ENCODE measurements at regions not wholly inside any gene's neighbourhood (a gene's known extent, or its start where the extent isn't known, plus 50 kb on each side); places are given as distances from the start of the nearest gene placed in this dataset.

DNA sequence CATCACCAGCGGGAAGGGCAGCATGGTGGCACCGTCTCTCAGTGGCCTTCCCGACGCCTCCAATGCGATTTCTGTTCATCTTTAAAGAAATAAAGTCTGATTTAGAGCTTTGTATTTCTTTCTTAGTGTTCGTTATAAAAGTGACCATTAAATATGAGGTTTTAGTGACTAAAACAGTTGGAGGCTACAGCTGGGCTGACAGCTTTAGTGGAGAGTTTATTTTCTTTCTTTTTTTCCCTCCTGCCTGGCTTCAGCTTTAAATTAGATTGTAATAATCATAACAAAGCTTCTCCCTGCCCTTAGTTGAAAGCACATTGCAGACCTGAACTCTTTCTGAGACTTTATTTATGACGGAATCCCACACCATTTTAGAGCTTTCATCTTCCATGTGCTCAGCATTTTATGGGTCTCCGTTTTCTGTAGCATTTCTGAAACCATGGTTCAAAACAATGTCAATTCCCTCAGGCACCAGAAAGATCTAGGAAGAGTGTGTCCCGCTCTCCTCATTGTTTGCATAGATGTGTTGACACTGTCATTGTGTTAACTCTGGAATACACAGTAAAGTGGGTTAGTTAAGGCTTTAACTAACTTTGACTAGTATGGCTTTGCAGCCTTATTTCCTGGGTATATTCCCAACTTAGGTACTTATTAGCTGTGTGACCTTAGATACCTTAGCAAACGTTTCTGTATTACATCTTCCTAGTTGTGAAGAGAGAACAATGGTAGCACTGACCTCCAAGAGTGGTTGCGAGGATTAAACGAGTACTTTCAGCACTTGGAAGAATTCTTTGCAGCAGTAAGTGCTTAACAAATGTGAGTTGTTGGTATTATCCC is 97.4 kb upstream of the PGRMC2 start:
- TF ChIP-seq, protein P1, sequence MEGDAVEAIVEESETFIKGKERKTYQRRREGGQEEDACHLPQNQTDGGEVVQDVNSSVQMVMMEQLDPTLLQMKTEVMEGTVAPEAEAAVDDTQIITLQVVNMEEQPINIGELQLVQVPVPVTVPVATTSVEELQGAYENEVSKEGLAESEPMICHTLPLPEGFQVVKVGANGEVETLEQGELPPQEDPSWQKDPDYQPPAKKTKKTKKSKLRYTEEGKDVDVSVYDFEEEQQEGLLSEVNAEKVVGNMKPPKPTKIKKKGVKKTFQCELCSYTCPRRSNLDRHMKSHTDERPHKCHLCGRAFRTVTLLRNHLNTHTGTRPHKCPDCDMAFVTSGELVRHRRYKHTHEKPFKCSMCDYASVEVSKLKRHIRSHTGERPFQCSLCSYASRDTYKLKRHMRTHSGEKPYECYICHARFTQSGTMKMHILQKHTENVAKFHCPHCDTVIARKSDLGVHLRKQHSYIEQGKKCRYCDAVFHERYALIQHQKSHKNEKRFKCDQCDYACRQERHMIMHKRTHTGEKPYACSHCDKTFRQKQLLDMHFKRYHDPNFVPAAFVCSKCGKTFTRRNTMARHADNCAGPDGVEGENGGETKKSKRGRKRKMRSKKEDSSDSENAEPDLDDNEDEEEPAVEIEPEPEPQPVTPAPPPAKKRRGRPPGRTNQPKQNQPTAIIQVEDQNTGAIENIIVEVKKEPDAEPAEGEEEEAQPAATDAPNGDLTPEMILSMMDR (conservative IDR thresholded peaks at IDR 0.05): no peak
- no peak for TF ChIP-seq ZFX (IDR thresholded peaks at IDR 0.05)
